ENCODE measurements at regions not wholly inside any gene's neighbourhood (a gene's known extent, or its start where the extent isn't known, plus 50 kb on each side); places are given as distances from the start of the nearest gene placed in this dataset.

DNA sequence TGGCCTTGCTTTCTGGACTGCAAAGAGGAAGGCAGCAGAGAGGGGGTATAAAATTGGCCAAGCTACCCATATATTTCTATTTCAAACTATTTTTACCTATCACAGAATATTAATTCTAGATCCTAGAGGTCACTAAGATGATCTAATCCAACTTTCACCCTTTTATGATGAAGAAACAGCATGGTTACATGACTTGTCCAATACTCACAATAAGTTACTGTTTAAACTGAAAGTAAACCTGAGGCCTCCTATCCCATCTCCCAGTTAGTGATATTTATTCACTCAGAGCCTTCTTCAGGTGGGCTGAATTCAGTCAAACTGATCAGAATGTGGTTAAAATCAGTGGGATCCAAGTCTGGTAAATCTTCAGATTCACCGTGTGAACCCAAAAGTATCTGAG is 1345.1 kb downstream of the XPNPEP1 start:
- TF ChIP-seq, protein P1, sequence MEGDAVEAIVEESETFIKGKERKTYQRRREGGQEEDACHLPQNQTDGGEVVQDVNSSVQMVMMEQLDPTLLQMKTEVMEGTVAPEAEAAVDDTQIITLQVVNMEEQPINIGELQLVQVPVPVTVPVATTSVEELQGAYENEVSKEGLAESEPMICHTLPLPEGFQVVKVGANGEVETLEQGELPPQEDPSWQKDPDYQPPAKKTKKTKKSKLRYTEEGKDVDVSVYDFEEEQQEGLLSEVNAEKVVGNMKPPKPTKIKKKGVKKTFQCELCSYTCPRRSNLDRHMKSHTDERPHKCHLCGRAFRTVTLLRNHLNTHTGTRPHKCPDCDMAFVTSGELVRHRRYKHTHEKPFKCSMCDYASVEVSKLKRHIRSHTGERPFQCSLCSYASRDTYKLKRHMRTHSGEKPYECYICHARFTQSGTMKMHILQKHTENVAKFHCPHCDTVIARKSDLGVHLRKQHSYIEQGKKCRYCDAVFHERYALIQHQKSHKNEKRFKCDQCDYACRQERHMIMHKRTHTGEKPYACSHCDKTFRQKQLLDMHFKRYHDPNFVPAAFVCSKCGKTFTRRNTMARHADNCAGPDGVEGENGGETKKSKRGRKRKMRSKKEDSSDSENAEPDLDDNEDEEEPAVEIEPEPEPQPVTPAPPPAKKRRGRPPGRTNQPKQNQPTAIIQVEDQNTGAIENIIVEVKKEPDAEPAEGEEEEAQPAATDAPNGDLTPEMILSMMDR (IDR thresholded peaks at IDR 0.05; ENCODE audit: poor library complexity) = no peak
- no peak for TF ChIP-seq EZH2phosphoT487 (IDR thresholded peaks at IDR 0.05; ENCODE audit: low read depth, severe bottlenecking, unreplicated experiment)
